GM12878 (cell line): ENCODE measurements at regions not wholly inside any gene's neighbourhood (a gene's known extent, or its start where the extent isn't known, plus 50 kb on each side); places are given as distances from the start of the nearest gene placed in this dataset.

Source experiments
- ATAC-seq: fragments of 200-7000 bp; cut with Tn5 transposase; 3 replicates; pipeline ENCODE4 v1.9.1; 2020; ENCODE audit warnings: mild to moderate bottlenecking, moderate library complexity
- BruUV-seq: library from RNA; stranded (reverse); fragments of 400-500 nt; replicated peaks from 2 replicates; lab custom pipeline; 2021; lab: Mats Ljungman, UMichigan
- CTCF ChIA-PET: fragments of 300-600 bp; sonication (Branson Sonifier 250); formaldehyde crosslinking; extraction: SDS; loops from one replicate; lab custom pipeline; 2021; ENCODE audit warnings: inconsistent platforms; lab: Yijun Ruan, JAX
- POLR2A ChIA-PET: fragments of 350-600 bp; formaldehyde crosslinking; extraction: SDS; loops from one replicate; lab custom pipeline; 2021; ENCODE audit warnings: inconsistent platforms; lab: Charles Lee
- RAD21 ChIA-PET: fragments of 300-600 bp; sonication (Branson Sonifier 250); formaldehyde crosslinking; loops from one replicate; lab custom pipeline; 2023; ENCODE audit warnings: antibody characterized with exemption; ENCODE audit not compliant: unreplicated experiment; lab: Charles Lee
- SMC1A ChIA-PET: fragments of 300-600 bp; sonication (Branson Sonifier 250); formaldehyde crosslinking; loops from one replicate; lab custom pipeline; 2023; ENCODE audit not compliant: unreplicated experiment, uncharacterized antibody; lab: Charles Lee
- DNase-seq: peaks from one replicate; pipeline ENCODE4 v3.0.0-alpha.2; 2011; ENCODE audit warnings: low read depth, low spot score
- FAIRE-seq: peaks from 3 replicates; lab custom pipeline; 2011; peaks lifted over from hg19 to GRCh38; lab: Jason Lieb, UNC
- H2AFZ ChIP-seq: 2 replicates; pipeline ENCODE4 v1.6.0; 2011; ENCODE audit warnings: low read depth, low read length, control low read depth; ENCODE audit not compliant: control insufficient read depth
- H3K27ac ChIP-seq: 2 replicates; pipeline ENCODE4 v1.5.1; 2011; ENCODE audit warnings: control low read depth; ENCODE audit not compliant: control insufficient read depth, insufficient read depth
- H3K27me3 ChIP-seq, 2 experiments: replicated peaks in 1 of 2; 2 replicates each; pipeline versions ENCODE4 v1.6.0 to v1.6.1; 2011; ENCODE audit warnings: low read length in 1 of 2; ENCODE audit not compliant: control insufficient read depth in 2 of 2, insufficient read depth in 2 of 2
- H3K36me3 ChIP-seq, 2 experiments: 2 replicates each; pipeline ENCODE4 v1.5.1; 2011; ENCODE audit warnings: low read length in 1 of 2; ENCODE audit not compliant: control insufficient read depth in 2 of 2, insufficient read depth in 2 of 2
- H3K4me1 ChIP-seq: 2 replicates; pipeline ENCODE4 v1.6.1; 2011; ENCODE audit warnings: mild to moderate bottlenecking, low read length, moderate library complexity, mixed read lengths; ENCODE audit not compliant: control insufficient read depth, insufficient read depth
- H3K4me2 ChIP-seq: 2 replicates; pipeline ENCODE4 v1.6.0; 2011; ENCODE audit warnings: control low read depth; ENCODE audit not compliant: control insufficient read depth, insufficient read depth
- H3K4me3 ChIP-seq: fragments of 200-600 bp; sonication (generic); 2 replicates; pipeline ENCODE4 v1.5.1; 2016
- H3K79me2 ChIP-seq: 2 replicates; pipeline ENCODE4 v1.6.0; 2011; ENCODE audit warnings: low read length; ENCODE audit not compliant: control insufficient read depth, insufficient read depth
- H3K9ac ChIP-seq: 2 replicates; pipeline ENCODE4 v1.8.0; 2011; ENCODE audit warnings: low read length, control low read depth, mixed read lengths; ENCODE audit not compliant: control insufficient read depth, insufficient read depth
- H3K9me3 ChIP-seq: replicated peaks from 3 replicates; pipeline ENCODE4 v1.5.1; 2011; ENCODE audit warnings: mild to moderate bottlenecking, low read length; ENCODE audit not compliant: control insufficient read depth, insufficient read depth
- H4K20me1 ChIP-seq: 2 replicates; pipeline ENCODE4 v1.6.0; 2011; ENCODE audit not compliant: control insufficient read depth, insufficient read depth
- ATF7 ChIP-seq: fragments of 450-650 bp; IDR thresholded peaks from 2 replicates; pipeline ENCODE4 v1.6.1; 2016; ENCODE audit warnings: low read depth, mild to moderate bottlenecking
- DPF2 ChIP-seq: fragments of 450-650 bp; IDR thresholded peaks from 2 replicates; pipeline ENCODE4 v1.6.1; 2017; ENCODE audit warnings: mild to moderate bottlenecking
- ESRRA ChIP-seq: IDR thresholded peaks from 2 replicates; pipeline ENCODE4 v1.6.1; 2012; ENCODE audit warnings: mild to moderate bottlenecking, low read length, improper control_type of control experiment
- IKZF1 ChIP-seq: fragments of 450-650 bp; conservative IDR thresholded peaks from 2 replicates; pipeline ENCODE4 v1.6.1; 2017; ENCODE audit warnings: antibody characterized with exemption, mild to moderate bottlenecking
- IKZF2 ChIP-seq, 2 experiments: fragments of 450-650 bp; IDR thresholded peaks; 2 replicates each; pipeline ENCODE4 v1.6.1; 2017; ENCODE audit warnings: mild to moderate bottlenecking in 2 of 2, moderate library complexity in 2 of 2
- MEF2B ChIP-seq: fragments of 450-650 bp; IDR thresholded peaks from 2 replicates; pipeline ENCODE4 v1.6.1; 2018; ENCODE audit warnings: mild to moderate bottlenecking, moderate library complexity; ENCODE audit not compliant: partially characterized antibody, poor library complexity, severe bottlenecking
- MLLT1 ChIP-seq: fragments of 450-650 bp; IDR thresholded peaks from 2 replicates; pipeline ENCODE4 v1.6.1; 2016; ENCODE audit warnings: mild to moderate bottlenecking
- MTA2 ChIP-seq: fragments of 450-650 bp; IDR thresholded peaks from 2 replicates; pipeline ENCODE4 v1.6.1; 2016; ENCODE audit warnings: low read depth, mild to moderate bottlenecking, moderate library complexity
- NFYB ChIP-seq: IDR thresholded peaks from 2 replicates; pipeline ENCODE4 v1.6.1; 2011; ENCODE audit warnings: low read depth, mild to moderate bottlenecking, low read length, improper control_type of control experiment, moderate library complexity; ENCODE audit not compliant: insufficient read depth
- RELB ChIP-seq: fragments of 450-650 bp; IDR thresholded peaks from 2 replicates; pipeline ENCODE4 v1.6.1; 2017; ENCODE audit warnings: low read depth, mild to moderate bottlenecking, moderate library complexity
- RUNX3 ChIP-seq: IDR thresholded peaks from 2 replicates; pipeline ENCODE4 v1.6.1; 2012; ENCODE audit warnings: low read length, inconsistent platforms
- SPI1 ChIP-seq: IDR thresholded peaks from 2 replicates; pipeline ENCODE4 v1.6.1; 2011; ENCODE audit warnings: low read depth, mild to moderate bottlenecking, low read length, moderate library complexity, borderline replicate concordance; ENCODE audit not compliant: insufficient read depth
- SUZ12 ChIP-seq: fragments of 200-600 bp; sonication (generic); IDR thresholded peaks from one replicate; pipeline ENCODE4 v1.6.1; 2018; ENCODE audit warnings: antibody characterized with exemption, mild to moderate bottlenecking; ENCODE audit not compliant: unreplicated experiment
- TCF7 ChIP-seq: IDR thresholded peaks from 2 replicates; pipeline ENCODE4 v1.6.1; 2014; ENCODE audit warnings: antibody characterized with exemption, borderline replicate concordance
- ZNF24 ChIP-seq: fragments of 450-650 bp; IDR thresholded peaks from 2 replicates; pipeline ENCODE4 v1.6.1; 2017; ENCODE audit warnings: antibody characterized with exemption, mild to moderate bottlenecking
- WGBS: methylation state at CpG from one replicate; pipeline ENCODE4 v1.1.6; 2016; ENCODE audit warnings: low lambda C conversion rate; ENCODE audit not compliant: insufficient replicate concordance, insufficient coverage; ENCODE audit errors: missing lambda C conversion rate; 5-methylcytosine and 5-hydroxymethylcytosine counted together
- in situ Hi-C: fragments of 300-500 bp; cut with MboI; formaldehyde crosslinking; loops from 9 replicates; pipeline ENCODE4 v1.14.3; 2018; ENCODE audit warnings: mixed read lengths
- intact Hi-C: fragments of 100-400 bp; cut with micrococcal nuclease; formaldehyde crosslinking; loops from one replicate; pipeline ENCODE4 v1.14.2; 2022; ENCODE audit not compliant: unreplicated experiment

- peak; percentile 25 for DNase-seq
- Histone ChIP-seq H3K79me2 (no peaks in the 10 kb centered on the region), H3K36me3 (no peaks in the 10 kb centered on the region), H3K4me1 (no peaks in the 10 kb centered on the region), H2AFZ (peak overlapping the region; percentile 31), H3K27me3 (no peaks in the 10 kb centered on the region), H3K9ac (no peak overlapping the region), H4K20me1 (no peaks in the 10 kb centered on the region), H3K27ac (no peak overlapping the region; the same call in 1 of the 2 replicates), H3K4me2 (peak overlapping the region; percentile 44), H3K9me3 (no peaks in the 10 kb centered on the region), H3K4me3 (peak overlapping the region; percentile 21; the same call in 1 of the 2 replicates)
- POLR2A ChIA-PET = no interaction called here
- FAIRE-seq = no peak
- intact Hi-C loops (loop anchor here (2.0 to 5.0 kb wide), 3 partner anchors 69 to 549 kb away; no protein-coding TSS in a partner anchor), in situ Hi-C loops (no loop called here)
- ATAC-seq = peak; percentile 82
- TF ChIP-seq RUNX3 = peak; percentile 86
- TF ChIP-seq NFYB = peak; percentile 78
- TF ChIP-seq ZNF24 = no peak
- no peak for TF ChIP-seq ESRRA
- TF ChIP-seq MTA2 = peak; percentile 91
- 0 out of 2 replicates have a peak, but pooled peaks have one; percentile 30 for TF ChIP-seq IKZF1
- peak; percentile 45 for TF ChIP-seq MEF2B
- peak; percentile 23; the same call in 1 of the 2 replicates for TF ChIP-seq MLLT1
- no peak for TF ChIP-seq SUZ12
- 0 out of 2 replicates have a peak, but pooled peaks have one; percentile 42 for TF ChIP-seq RELB
- peak; percentile 68; the same call in 1 of the 2 replicates for TF ChIP-seq SPI1
- TF ChIP-seq DPF2 = peak; percentile 42; the same call in 1 of the 2 replicates
- TF ChIP-seq IKZF2 (IDR thresholded peaks at IDR 0.05) = 0 out of 4 replicates have a peak, but pooled peaks of 1 of the 2 experiments have one; percentile 14
- TF ChIP-seq ATF7 = peak; percentile 65; the same call in 1 of the 2 replicates
- peak; percentile 61 for TF ChIP-seq TCF7
- WGBS = 15% methylated on average over 10 of the region's 10 CpGs
- SMC1A ChIA-PET = interaction anchor here (0.7 to 1.7 kb wide), 4 partner anchors 69 to 1393 kb away, joined by 3 to 6 read pairs (median 4); no protein-coding TSS in a partner anchor
- CTCF ChIA-PET = interaction anchor here (1.9 kb wide), 1 partner anchor 71 kb away, joined by 15 read pairs; no protein-coding TSS in a partner anchor
- RAD21 ChIA-PET = interaction anchor here (1.0 to 2.0 kb wide), 3 partner anchors 71 to 547 kb away, joined by 3 to 9 read pairs (median 6); no protein-coding TSS in a partner anchor
- no TSS peak for BruUV-seq
These were observed 668.2 kb upstream of the NDST4 start for GRCh38 chr4:115781528-115782146.
